Mesodermal cell (in vitro differentiated cells): ENCODE measurements at regions not wholly inside any gene's neighbourhood (a gene's known extent, or its start where the extent isn't known, plus 50 kb on each side); places are given as distances from the start of the nearest gene placed in this dataset.
"Not testable (repeated sequence)": the region's sequence is repeated elsewhere in the genome, so short reads cannot be mapped to it uniquely, and the experiment has no call there.

Experiments
- H3K27ac ChIP-seq: 2 replicates; pipeline ENCODE4 v1.7.0; 2013; ENCODE audit warnings: mild to moderate bottlenecking, low read depth, low read length, moderate library complexity; ENCODE audit not compliant: severe bottlenecking
- H3K36me3 ChIP-seq: 2 replicates; pipeline ENCODE4 v1.7.1; 2013; ENCODE audit warnings: mild to moderate bottlenecking, low read length, moderate library complexity; ENCODE audit not compliant: control insufficient read depth, insufficient read depth
- H3K4me1 ChIP-seq: one replicate; pipeline ENCODE4 v1.7.1; 2013; ENCODE audit warnings: mild to moderate bottlenecking, low read length; ENCODE audit not compliant: insufficient read depth, control insufficient read depth, poor library complexity, severe bottlenecking
- H3K4me3 ChIP-seq: 2 replicates; pipeline ENCODE4 v1.7.0; 2013; ENCODE audit warnings: low read length, control low read depth, mild to moderate bottlenecking; ENCODE audit not compliant: insufficient read depth, poor library complexity, severe bottlenecking; ENCODE audit errors: extremely low read depth
- H3K9me3 ChIP-seq: 2 replicates; pipeline ENCODE4 v1.7.1; 2013; ENCODE audit warnings: mild to moderate bottlenecking, low read length, moderate library complexity; ENCODE audit not compliant: control insufficient read depth
- WGBS, 2 experiments: methylation state at CpG; one replicate each; pipeline ENCODE4 v1.1.5; 2013; ENCODE audit warnings: missing lambda C conversion rate in 2 of 2; ENCODE audit not compliant: insufficient coverage in 2 of 2; 5-methylcytosine and 5-hydroxymethylcytosine counted together

GRCh38 chr4:134085496-134085895 is 116.1 kb downstream of the PABPC4L start:
- Histone ChIP-seq H3K27ac (no peak overlapping the region), H3K9me3 (no peaks in the 10 kb centered on the region), H3K36me3 (no peaks in the 10 kb centered on the region), H3K4me1 (no peaks in the 10 kb centered on the region), H3K4me3 (no peak overlapping the region)
- WGBS, 2 experiments: no CpG with 5 or more reads among the region's 2 CpGs

DNA sequence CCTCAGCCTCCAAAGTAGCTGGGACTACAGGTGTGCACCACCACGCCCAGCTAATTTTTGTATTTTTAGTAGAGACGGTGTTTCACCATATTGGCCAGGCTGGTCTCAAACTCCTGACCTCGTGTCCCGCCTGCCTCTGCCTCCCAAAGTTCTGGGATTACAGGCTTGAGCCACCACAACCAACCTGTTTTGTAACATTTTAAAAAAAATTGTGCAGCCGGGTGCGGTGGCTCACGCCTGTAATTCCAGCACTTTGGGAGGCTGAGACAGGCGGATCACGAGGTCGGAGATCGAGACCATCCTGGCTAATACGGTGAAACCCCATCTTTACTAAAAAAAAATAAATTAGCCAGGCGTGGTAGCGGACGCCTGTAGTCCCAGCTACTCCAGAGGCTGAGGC is 122.5 kb downstream of the PABPC4L start:
- not testable (repeated sequence) for H3K4me1 ChIP-seq, H3K27ac ChIP-seq, H3K4me3 ChIP-seq, H3K9me3 ChIP-seq, H3K36me3 ChIP-seq
- 96 to 98% methylated on average over 9 to 11 of the region's 15 CpGs for WGBS, 2 experiments

DNA sequence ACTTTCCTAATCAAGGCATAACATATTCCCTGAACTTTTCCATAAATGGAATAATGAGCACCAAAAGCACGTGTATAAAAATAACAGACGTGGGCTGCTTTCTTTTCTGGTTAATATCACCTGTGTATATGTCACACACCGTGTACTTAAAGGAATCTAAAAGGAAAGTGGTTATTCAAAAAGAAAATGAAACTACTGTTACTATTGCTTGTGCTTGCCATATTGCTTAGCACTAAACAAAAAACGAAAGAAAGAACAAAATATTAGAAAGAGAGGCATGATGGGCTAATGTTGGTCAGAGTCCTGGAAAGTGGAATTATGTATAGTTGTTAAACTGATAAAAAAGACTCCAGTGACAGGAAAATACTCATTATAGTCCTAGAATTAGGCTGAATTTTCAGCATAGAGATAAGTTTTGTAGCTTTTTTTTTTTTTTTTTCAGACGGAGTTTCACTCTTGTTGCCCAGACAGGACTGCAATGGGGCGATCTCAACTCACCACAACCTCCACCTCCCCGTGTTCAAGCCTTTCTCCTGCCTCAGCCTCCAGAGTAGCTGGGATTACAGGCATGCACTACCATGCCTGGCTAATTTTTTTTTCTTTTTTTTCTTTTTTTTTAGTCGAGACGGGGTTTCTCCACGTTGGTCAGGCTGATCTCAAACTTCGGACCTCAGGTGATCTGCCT is 123.2 kb downstream of the PABPC4L start:
- H3K4me3 ChIP-seq: no peak overlapping the region
- H3K4me1 ChIP-seq: no peaks in the 10 kb centered on the region
- 86 to 96% methylated on average over 3 to 7 of the region's 11 CpGs for WGBS, 2 experiments
- H3K36me3 ChIP-seq: no peaks in the 10 kb centered on the region
- no peak overlapping the region for H3K27ac ChIP-seq
- no peaks in the 10 kb centered on the region for H3K9me3 ChIP-seq

GRCh38 chr4:134073711-134074110 is 127.9 kb downstream of the PABPC4L start:
- no peaks in the 10 kb centered on the region for H3K9me3 ChIP-seq
- H3K27ac ChIP-seq: no peak overlapping the region
- 57% methylated on average over 1 of the region's 2 CpGs; no CpG with 5 or more reads in 1 of the 2 experiments for WGBS, 2 experiments
- no peak overlapping the region for H3K4me3 ChIP-seq
- H3K4me1 ChIP-seq: no peaks in the 10 kb centered on the region
- H3K36me3 ChIP-seq: no peaks in the 10 kb centered on the region

DNA sequence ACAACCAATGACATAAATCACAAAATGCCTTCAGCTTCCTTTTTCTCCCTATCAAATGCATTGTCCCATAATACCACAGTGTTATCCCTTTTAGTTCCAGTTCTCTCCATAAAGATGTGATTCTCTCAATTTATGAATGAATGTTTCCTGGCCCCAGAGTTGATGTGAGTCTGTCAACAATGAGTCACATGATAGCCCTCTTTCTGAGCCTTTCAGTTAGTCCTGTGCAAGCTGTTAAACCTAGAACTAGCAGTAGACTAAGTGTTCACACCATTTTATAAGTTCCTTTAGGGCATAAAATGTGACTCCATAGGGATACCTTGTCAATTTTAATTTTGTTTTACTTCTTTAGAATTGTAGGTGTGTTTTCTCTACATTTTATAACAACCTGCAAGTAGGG is 129.5 kb downstream of the PABPC4L start:
- Histone ChIP-seq H3K27ac (no peak overlapping the region), H3K36me3 (no peaks in the 10 kb centered on the region)

GRCh38 chr4:134070174-134070573 is 131.4 kb downstream of the PABPC4L start:
- Histone ChIP-seq H3K4me3 (no peak overlapping the region), H3K27ac (no peak overlapping the region), H3K9me3 (no peaks in the 10 kb centered on the region), H3K36me3 (no peaks in the 10 kb centered on the region), H3K4me1 (no peaks in the 10 kb centered on the region)
- WGBS, 2 experiments: 94 to 100% methylated on average over 5 to 6 of the region's 6 CpGs

More for the DNA sequence above, 129.5 kb downstream of the PABPC4L start:
- Histone ChIP-seq H3K4me1 (no peaks in the 10 kb centered on the region), H3K4me3 (no peak overlapping the region), H3K9me3 (no peaks in the 10 kb centered on the region)

DNA sequence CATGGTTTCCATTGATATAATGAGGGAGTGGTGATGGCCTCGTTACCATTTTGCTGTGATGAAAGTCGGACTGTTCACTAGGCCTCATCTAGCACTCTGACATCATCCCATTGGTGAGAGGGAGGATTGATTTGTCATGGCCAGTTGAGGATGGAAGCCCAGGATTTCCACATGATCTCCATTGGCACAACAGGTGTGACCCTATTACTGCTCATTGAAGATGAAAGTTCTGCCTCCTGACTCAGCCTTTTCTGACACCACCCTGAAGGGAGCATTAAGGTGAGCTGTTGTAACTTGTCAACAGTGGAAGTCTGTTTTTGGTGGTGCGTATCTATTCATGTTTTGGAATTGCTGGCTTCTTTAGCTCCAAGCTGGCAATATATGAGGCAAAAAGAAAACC is 144.2 kb downstream of the PABPC4L start:
- Histone ChIP-seq H3K4me3 (no peak overlapping the region), H3K9me3 (no peaks in the 10 kb centered on the region), H3K27ac (no peak overlapping the region), H3K36me3 (no peaks in the 10 kb centered on the region), H3K4me1 (no peaks in the 10 kb centered on the region)
- 100% methylated on average over 1 of the region's 3 CpGs for WGBS, 2 experiments

DNA sequence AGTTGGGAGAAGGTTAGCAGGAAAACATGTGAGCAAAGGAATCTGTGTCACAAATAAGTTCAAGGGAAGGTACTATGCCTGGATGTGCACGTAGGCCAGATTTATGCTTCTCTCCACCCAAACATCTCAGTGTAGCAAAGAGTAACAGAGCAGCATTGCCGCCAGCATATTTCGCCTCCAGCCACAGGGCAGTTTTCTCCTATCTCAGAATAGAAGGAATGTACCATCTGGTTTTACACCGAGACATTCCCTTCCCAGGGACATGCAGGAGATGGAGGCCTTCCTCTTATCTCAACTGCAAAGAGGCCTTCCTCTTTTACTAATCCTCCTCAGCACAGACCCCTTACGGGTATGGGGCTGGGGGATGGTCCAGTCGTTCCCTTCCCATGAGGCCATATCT is 155.4 kb downstream of the PABPC4L start:
- WGBS, 2 experiments: 86 to 92% methylated on average over 3 to 4 of the region's 6 CpGs

DNA sequence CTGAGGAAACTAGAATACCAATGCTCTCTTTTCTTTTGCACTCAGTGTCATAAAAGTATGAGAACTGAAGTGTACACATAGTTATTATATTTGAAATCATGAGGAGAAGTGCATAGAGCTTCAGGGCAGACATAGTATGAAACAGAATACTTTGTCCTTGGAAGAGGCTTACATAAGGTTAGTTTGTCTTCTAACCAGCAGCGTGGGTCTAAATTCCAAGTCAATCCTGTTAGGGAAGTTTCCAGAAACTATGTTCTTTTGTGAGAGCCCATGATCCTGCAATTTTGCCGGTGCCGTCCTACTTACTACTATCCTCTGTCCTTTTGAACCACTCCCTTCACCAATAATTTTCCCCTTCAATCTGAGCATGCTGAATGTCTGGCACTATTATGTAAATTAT is 156.2 kb downstream of the PABPC4L start:
- WGBS, 2 experiments: 83 to 100% methylated on average over 1 of the region's 3 CpGs
- Histone ChIP-seq H3K36me3 (no peaks in the 10 kb centered on the region), H3K4me3 (no peak overlapping the region), H3K27ac (no peak overlapping the region), H3K4me1 (no peaks in the 10 kb centered on the region), H3K9me3 (no peaks in the 10 kb centered on the region)

More for the DNA sequence above, 155.4 kb downstream of the PABPC4L start:
- not testable (repeated sequence) for H3K9me3 ChIP-seq, H3K4me3 ChIP-seq, H3K4me1 ChIP-seq, H3K36me3 ChIP-seq
- H3K27ac ChIP-seq: peak overlapping the region; percentile 20

GRCh38 chr4:134043266-134043665 is 158.3 kb downstream of the PABPC4L start:
- WGBS, 2 experiments: no CpG with 5 or more reads among the region's 3 CpGs
- no peaks in the 10 kb centered on the region for H3K36me3 ChIP-seq
- H3K4me1 ChIP-seq: no peaks in the 10 kb centered on the region
- no peaks in the 10 kb centered on the region for H3K9me3 ChIP-seq
- no peak overlapping the region for H3K27ac ChIP-seq
- no peak overlapping the region for H3K4me3 ChIP-seq

- H3K36me3 ChIP-seq: no peaks in the 10 kb centered on the region
Measured at GRCh38 chr4:134028421-134028820, 173.2 kb downstream of the PABPC4L start.

More at GRCh38 chr4:134028421-134028820, 173.2 kb downstream of the PABPC4L start:
- Histone ChIP-seq H3K4me1 (no peaks in the 10 kb centered on the region), H3K27ac (no peak overlapping the region), H3K9me3 (no peaks in the 10 kb centered on the region), H3K4me3 (no peak overlapping the region)
